ENCODE measurements at regions not wholly inside any gene's neighbourhood (a gene's known extent, or its start where the extent isn't known, plus 50 kb on each side); places are given as distances from the start of the nearest gene placed in this dataset.

GRCh38 chr1:116832932-116833578 is 76.7 kb upstream of the PTGFRN start:
- Histone ChIP-seq H3K27me3 (replicated peaks; ENCODE audit: control insufficient read depth, insufficient read depth, low read length, poor library complexity, severe bottlenecking) (no peaks in the 10 kb centered on the region), H3K4me3 (ENCODE audit: insufficient read depth, low read depth, low read length, poor library complexity, severe bottlenecking) (no peak overlapping the region), H3K4me1 (ENCODE audit: control insufficient read depth, insufficient read depth, low read length, poor library complexity, severe bottlenecking) (no peaks in the 10 kb centered on the region), H3K36me3 (ENCODE audit: control insufficient read depth, insufficient read depth, low read length) (no peaks in the 10 kb centered on the region), H3K27ac (ENCODE audit: insufficient read depth, low read length, poor library complexity, severe bottlenecking) (no peak overlapping the region), H3K9me3 (ENCODE audit: control insufficient read depth, low read length) (no peaks in the 10 kb centered on the region)
- no peak for DNase-seq

- no peaks in the 10 kb centered on the region for H3K27me3 ChIP-seq (replicated peaks; ENCODE audit: control insufficient read depth, insufficient read depth, low read length, poor library complexity, severe bottlenecking)
- H3K27ac ChIP-seq (ENCODE audit: insufficient read depth, low read length, poor library complexity, severe bottlenecking), result no peak overlapping the region
- H3K4me1 ChIP-seq (ENCODE audit: control insufficient read depth, insufficient read depth, low read length, poor library complexity, severe bottlenecking), result no peaks in the 10 kb centered on the region
- H3K9me3 ChIP-seq (ENCODE audit: control insufficient read depth, low read length), result no peaks in the 10 kb centered on the region
- no peak for DNase-seq
- H3K36me3 ChIP-seq (ENCODE audit: control insufficient read depth, insufficient read depth, low read length), result no peaks in the 10 kb centered on the region
- no peak overlapping the region for H3K4me3 ChIP-seq (ENCODE audit: insufficient read depth, low read depth, low read length, poor library complexity, severe bottlenecking)
Observed at GRCh38 chr1:116833718-116834117, 76.0 kb upstream of the PTGFRN start.

GRCh38 chr1:116834595-116834994 is 75.1 kb upstream of the PTGFRN start:
- Histone ChIP-seq H3K4me3 (ENCODE audit: insufficient read depth, low read depth, low read length, poor library complexity, severe bottlenecking) (no peak overlapping the region), H3K27me3 (replicated peaks; ENCODE audit: control insufficient read depth, insufficient read depth, low read length, poor library complexity, severe bottlenecking) (no peaks in the 10 kb centered on the region), H3K36me3 (ENCODE audit: control insufficient read depth, insufficient read depth, low read length) (no peaks in the 10 kb centered on the region)

GRCh38 chr1:116835161-116835560 is 74.6 kb upstream of the PTGFRN start:
- DNase-seq, result no peak
- H3K4me3 ChIP-seq (ENCODE audit: insufficient read depth, low read depth, low read length, poor library complexity, severe bottlenecking), result no peak overlapping the region

More at GRCh38 chr1:116834595-116834994, 75.1 kb upstream of the PTGFRN start:
- no peaks in the 10 kb centered on the region for H3K4me1 ChIP-seq (ENCODE audit: control insufficient read depth, insufficient read depth, low read length, poor library complexity, severe bottlenecking)
- DNase-seq, result no peak
- H3K27ac ChIP-seq (ENCODE audit: insufficient read depth, low read length, poor library complexity, severe bottlenecking), result no peak overlapping the region
- no peaks in the 10 kb centered on the region for H3K9me3 ChIP-seq (ENCODE audit: control insufficient read depth, low read length)

GRCh38 chr1:116836099-116836498 is 73.6 kb upstream of the PTGFRN start:
- Histone ChIP-seq H3K36me3 (ENCODE audit: control insufficient read depth, insufficient read depth, low read length) (no peaks in the 10 kb centered on the region), H3K27me3 (replicated peaks; ENCODE audit: control insufficient read depth, insufficient read depth, low read length, poor library complexity, severe bottlenecking) (no peaks in the 10 kb centered on the region), H3K27ac (ENCODE audit: insufficient read depth, low read length, poor library complexity, severe bottlenecking) (no peak overlapping the region), H3K4me3 (ENCODE audit: insufficient read depth, low read depth, low read length, poor library complexity, severe bottlenecking) (no peak overlapping the region), H3K4me1 (ENCODE audit: control insufficient read depth, insufficient read depth, low read length, poor library complexity, severe bottlenecking) (no peaks in the 10 kb centered on the region), H3K9me3 (ENCODE audit: control insufficient read depth, low read length) (no peaks in the 10 kb centered on the region)
- no peak for DNase-seq

More at GRCh38 chr1:116835161-116835560, 74.6 kb upstream of the PTGFRN start:
- Histone ChIP-seq H3K4me1 (ENCODE audit: control insufficient read depth, insufficient read depth, low read length, poor library complexity, severe bottlenecking) (no peaks in the 10 kb centered on the region), H3K27me3 (replicated peaks; ENCODE audit: control insufficient read depth, insufficient read depth, low read length, poor library complexity, severe bottlenecking) (no peaks in the 10 kb centered on the region), H3K9me3 (ENCODE audit: control insufficient read depth, low read length) (no peaks in the 10 kb centered on the region), H3K27ac (ENCODE audit: insufficient read depth, low read length, poor library complexity, severe bottlenecking) (no peak overlapping the region), H3K36me3 (ENCODE audit: control insufficient read depth, insufficient read depth, low read length) (no peaks in the 10 kb centered on the region)

- no peak overlapping the region for H3K4me3 ChIP-seq (ENCODE audit: insufficient read depth, low read depth, low read length, poor library complexity, severe bottlenecking)
- no peak overlapping the region for H3K27ac ChIP-seq (ENCODE audit: insufficient read depth, low read length, poor library complexity, severe bottlenecking)
- no peaks in the 10 kb centered on the region for H3K27me3 ChIP-seq (replicated peaks; ENCODE audit: control insufficient read depth, insufficient read depth, low read length, poor library complexity, severe bottlenecking)
- H3K36me3 ChIP-seq (ENCODE audit: control insufficient read depth, insufficient read depth, low read length), result no peaks in the 10 kb centered on the region
- H3K4me1 ChIP-seq (ENCODE audit: control insufficient read depth, insufficient read depth, low read length, poor library complexity, severe bottlenecking), result no peaks in the 10 kb centered on the region
- H3K9me3 ChIP-seq (ENCODE audit: control insufficient read depth, low read length), result no peaks in the 10 kb centered on the region
- DNase-seq, result no peak
Observed at GRCh38 chr1:116841569-116842344, 68.0 kb upstream of the PTGFRN start.

GRCh38 chr1:116842654-116843053 is 67.1 kb upstream of the PTGFRN start:
- Histone ChIP-seq H3K27me3 (replicated peaks; ENCODE audit: control insufficient read depth, insufficient read depth, low read length, poor library complexity, severe bottlenecking) (no peaks in the 10 kb centered on the region), H3K9me3 (ENCODE audit: control insufficient read depth, low read length) (no peaks in the 10 kb centered on the region), H3K36me3 (ENCODE audit: control insufficient read depth, insufficient read depth, low read length) (no peaks in the 10 kb centered on the region), H3K4me1 (ENCODE audit: control insufficient read depth, insufficient read depth, low read length, poor library complexity, severe bottlenecking) (no peaks in the 10 kb centered on the region), H3K4me3 (ENCODE audit: insufficient read depth, low read depth, low read length, poor library complexity, severe bottlenecking) (no peak overlapping the region), H3K27ac (ENCODE audit: insufficient read depth, low read length, poor library complexity, severe bottlenecking) (no peak overlapping the region)
- no peak for DNase-seq

GRCh38 chr1:116844775-116845174 is 64.9 kb upstream of the PTGFRN start:
- Histone ChIP-seq H3K4me1 (ENCODE audit: control insufficient read depth, insufficient read depth, low read length, poor library complexity, severe bottlenecking) (no peaks in the 10 kb centered on the region), H3K4me3 (ENCODE audit: insufficient read depth, low read depth, low read length, poor library complexity, severe bottlenecking) (no peak overlapping the region), H3K9me3 (ENCODE audit: control insufficient read depth, low read length) (no peaks in the 10 kb centered on the region), H3K27me3 (replicated peaks; ENCODE audit: control insufficient read depth, insufficient read depth, low read length, poor library complexity, severe bottlenecking) (no peaks in the 10 kb centered on the region), H3K36me3 (ENCODE audit: control insufficient read depth, insufficient read depth, low read length) (no peaks in the 10 kb centered on the region), H3K27ac (ENCODE audit: insufficient read depth, low read length, poor library complexity, severe bottlenecking) (no peak overlapping the region)
- DNase-seq, result no peak

GRCh38 chr1:116847190-116847589 is 62.5 kb upstream of the PTGFRN start:
- H3K27ac ChIP-seq (ENCODE audit: insufficient read depth, low read length, poor library complexity, severe bottlenecking), result no peak overlapping the region
- no peaks in the 10 kb centered on the region for H3K36me3 ChIP-seq (ENCODE audit: control insufficient read depth, insufficient read depth, low read length)
- no peaks in the 10 kb centered on the region for H3K27me3 ChIP-seq (replicated peaks; ENCODE audit: control insufficient read depth, insufficient read depth, low read length, poor library complexity, severe bottlenecking)
- no peak for DNase-seq
- H3K4me1 ChIP-seq (ENCODE audit: control insufficient read depth, insufficient read depth, low read length, poor library complexity, severe bottlenecking), result no peaks in the 10 kb centered on the region
- H3K4me3 ChIP-seq (ENCODE audit: insufficient read depth, low read depth, low read length, poor library complexity, severe bottlenecking), result no peak overlapping the region
- no peaks in the 10 kb centered on the region for H3K9me3 ChIP-seq (ENCODE audit: control insufficient read depth, low read length)
